ENCODE measurements at regions not wholly inside any gene's neighbourhood (a gene's known extent, or its start where the extent isn't known, plus 50 kb on each side); places are given as distances from the start of the nearest gene placed in this dataset.
A peak's percentile ranks its signal among the peaks of the same experiment; 100 is the strongest.

GRCh38 chr9:117649126-117649525 is 55.1 kb upstream of the TLR4 start:
- no peak overlapping the region for H3K4me2 ChIP-seq (ENCODE audit: insufficient read depth, low read length)
- no peak overlapping the region for H3K27ac ChIP-seq (ENCODE audit: low read length)
- H3K4me1 ChIP-seq (ENCODE audit: insufficient read depth, low read length), result peaks cover 12% of the 10 kb centered on the region
- H3K9me3 ChIP-seq (ENCODE audit: insufficient read depth, low read length, severe bottlenecking), result no peaks in the 10 kb centered on the region
- no peak for TF ChIP-seq EZH2 (IDR thresholded peaks at IDR 0.05; ENCODE audit: borderline replicate concordance, low read depth, low read length, severe bottlenecking)
- no peak for TF ChIP-seq CTCF (IDR thresholded peaks at IDR 0.05; ENCODE audit: borderline replicate concordance, extremely low read depth, low read length, poor library complexity, severe bottlenecking)
- H3K36me3 ChIP-seq (ENCODE audit: insufficient read depth, low read length), result no peaks in the 10 kb centered on the region
- H3K79me2 ChIP-seq (ENCODE audit: insufficient read depth, low read length), result no peaks in the 10 kb centered on the region
- no peak for ATAC-seq (ENCODE audit: insufficient read depth, low read depth)
- H4K20me1 ChIP-seq (ENCODE audit: insufficient read depth, low read length), result no peaks in the 10 kb centered on the region
- no peak for DNase-seq
- H2AFZ ChIP-seq (ENCODE audit: low read depth, low read length), result no peak overlapping the region
- H3K27me3 ChIP-seq (ENCODE audit: insufficient read depth, low read length, poor library complexity), result peaks cover 7% of the 10 kb centered on the region
- no peak overlapping the region for H3K4me3 ChIP-seq (ENCODE audit: low read depth in 1 of 2, low read length in 2 of 2)
- no peak overlapping the region for H3K9ac ChIP-seq (ENCODE audit: low read depth, low read length)

- H2AFZ ChIP-seq (ENCODE audit: low read depth, low read length), result peak overlapping the region; percentile 84
- H3K9ac ChIP-seq (ENCODE audit: low read depth, low read length), result peak overlapping the region; percentile 40; the same call in 1 of the 2 replicates
Measured at GRCh38 chr9:117644932-117645636, 59.1 kb upstream of the TLR4 start.

GRCh38 chr9:117644133-117644931 is 59.9 kb upstream of the TLR4 start:
- Histone ChIP-seq H3K27ac (ENCODE audit: low read length) (peak overlapping the region; percentile 73), H3K4me3 (ENCODE audit: low read depth in 1 of 2, low read length in 2 of 2) (peak overlapping the region in 1 of 2 experiments; percentile 44; a peak in 2 of 4 replicates), H4K20me1 (ENCODE audit: insufficient read depth, low read length) (no peaks in the 10 kb centered on the region), H3K9ac (ENCODE audit: low read depth, low read length) (peak overlapping the region; percentile 40; the same call in 1 of the 2 replicates), H3K36me3 (ENCODE audit: insufficient read depth, low read length) (no peaks in the 10 kb centered on the region), H3K27me3 (ENCODE audit: insufficient read depth, low read length, poor library complexity) (peaks cover 7% of the 10 kb centered on the region), H3K4me2 (ENCODE audit: insufficient read depth, low read length) (peak overlapping the region; percentile 71), H3K79me2 (ENCODE audit: insufficient read depth, low read length) (no peaks in the 10 kb centered on the region), H3K4me1 (ENCODE audit: insufficient read depth, low read length) (peaks cover 14% of the 10 kb centered on the region), H2AFZ (ENCODE audit: low read depth, low read length) (peak overlapping the region; percentile 84), H3K9me3 (ENCODE audit: insufficient read depth, low read length, severe bottlenecking) (no peaks in the 10 kb centered on the region)
- TF ChIP-seq EZH2 (IDR thresholded peaks at IDR 0.05; ENCODE audit: borderline replicate concordance, low read depth, low read length, severe bottlenecking) (no peak), CTCF (IDR thresholded peaks at IDR 0.05; ENCODE audit: borderline replicate concordance, extremely low read depth, low read length, poor library complexity, severe bottlenecking) (peak; percentile 96)
- ATAC-seq (ENCODE audit: insufficient read depth, low read depth) (peak; percentile 78), DNase-seq (peak; percentile 60)

More at GRCh38 chr9:117644932-117645636, 59.1 kb upstream of the TLR4 start:
- Histone ChIP-seq H3K36me3 (ENCODE audit: insufficient read depth, low read length) (no peaks in the 10 kb centered on the region), H4K20me1 (ENCODE audit: insufficient read depth, low read length) (no peaks in the 10 kb centered on the region), H3K27ac (ENCODE audit: low read length) (no peak overlapping the region), H3K79me2 (ENCODE audit: insufficient read depth, low read length) (no peaks in the 10 kb centered on the region), H3K9me3 (ENCODE audit: insufficient read depth, low read length, severe bottlenecking) (no peaks in the 10 kb centered on the region), H3K4me2 (ENCODE audit: insufficient read depth, low read length) (peak overlapping the region; percentile 71), H3K27me3 (ENCODE audit: insufficient read depth, low read length, poor library complexity) (peaks cover 7% of the 10 kb centered on the region), H3K4me3 (ENCODE audit: low read depth in 1 of 2, low read length in 2 of 2) (peak overlapping the region in 1 of 2 experiments; percentile 44; a peak in 2 of 4 replicates), H3K4me1 (ENCODE audit: insufficient read depth, low read length) (peaks cover 14% of the 10 kb centered on the region)
- ATAC-seq (ENCODE audit: insufficient read depth, low read depth) (no peak), DNase-seq (no peak)
- TF ChIP-seq EZH2 (IDR thresholded peaks at IDR 0.05; ENCODE audit: borderline replicate concordance, low read depth, low read length, severe bottlenecking), result no peak
- TF ChIP-seq CTCF (IDR thresholded peaks at IDR 0.05; ENCODE audit: borderline replicate concordance, extremely low read depth, low read length, poor library complexity, severe bottlenecking), result no peak
